ENCODE measurements at regions not wholly inside any gene's neighbourhood (a gene's known extent, or its start where the extent isn't known, plus 50 kb on each side); places are given as distances from the start of the nearest gene placed in this dataset.

GRCh38 chr18:33838054-33838453 lies 260.0 kb downstream of the ASXL3 start (continued):
- no peak for TF ChIP-seq CTCF (conservative IDR thresholded peaks at IDR 0.05; ENCODE audit: low read depth in 2 of 2)
- no peak for TF ChIP-seq NANOG (IDR thresholded peaks at IDR 0.05; ENCODE audit: borderline replicate concordance)
- TF ChIP-seq JUNB (IDR thresholded peaks at IDR 0.05; ENCODE audit: unreplicated experiment), result no peak
- TF ChIP-seq, protein P1, sequence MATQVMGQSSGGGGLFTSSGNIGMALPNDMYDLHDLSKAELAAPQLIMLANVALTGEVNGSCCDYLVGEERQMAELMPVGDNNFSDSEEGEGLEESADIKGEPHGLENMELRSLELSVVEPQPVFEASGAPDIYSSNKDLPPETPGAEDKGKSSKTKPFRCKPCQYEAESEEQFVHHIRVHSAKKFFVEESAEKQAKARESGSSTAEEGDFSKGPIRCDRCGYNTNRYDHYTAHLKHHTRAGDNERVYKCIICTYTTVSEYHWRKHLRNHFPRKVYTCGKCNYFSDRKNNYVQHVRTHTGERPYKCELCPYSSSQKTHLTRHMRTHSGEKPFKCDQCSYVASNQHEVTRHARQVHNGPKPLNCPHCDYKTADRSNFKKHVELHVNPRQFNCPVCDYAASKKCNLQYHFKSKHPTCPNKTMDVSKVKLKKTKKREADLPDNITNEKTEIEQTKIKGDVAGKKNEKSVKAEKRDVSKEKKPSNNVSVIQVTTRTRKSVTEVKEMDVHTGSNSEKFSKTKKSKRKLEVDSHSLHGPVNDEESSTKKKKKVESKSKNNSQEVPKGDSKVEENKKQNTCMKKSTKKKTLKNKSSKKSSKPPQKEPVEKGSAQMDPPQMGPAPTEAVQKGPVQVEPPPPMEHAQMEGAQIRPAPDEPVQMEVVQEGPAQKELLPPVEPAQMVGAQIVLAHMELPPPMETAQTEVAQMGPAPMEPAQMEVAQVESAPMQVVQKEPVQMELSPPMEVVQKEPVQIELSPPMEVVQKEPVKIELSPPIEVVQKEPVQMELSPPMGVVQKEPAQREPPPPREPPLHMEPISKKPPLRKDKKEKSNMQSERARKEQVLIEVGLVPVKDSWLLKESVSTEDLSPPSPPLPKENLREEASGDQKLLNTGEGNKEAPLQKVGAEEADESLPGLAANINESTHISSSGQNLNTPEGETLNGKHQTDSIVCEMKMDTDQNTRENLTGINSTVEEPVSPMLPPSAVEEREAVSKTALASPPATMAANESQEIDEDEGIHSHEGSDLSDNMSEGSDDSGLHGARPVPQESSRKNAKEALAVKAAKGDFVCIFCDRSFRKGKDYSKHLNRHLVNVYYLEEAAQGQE (IDR thresholded peaks at IDR 0.05; ENCODE audit: unreplicated experiment), result no peak
- no peak for TF ChIP-seq ZNF331 (CRISPR knock-in tag; IDR thresholded peaks at IDR 0.05; ENCODE audit: low read depth)
- TF ChIP-seq CREB1 (CRISPR knock-in tag; IDR thresholded peaks at IDR 0.05; ENCODE audit: low read depth), result no peak

GRCh38 chr18:33837191-33837590 lies 259.2 kb downstream of the ASXL3 start:
- Histone ChIP-seq H3K79me2 (replicated peaks; ENCODE audit: insufficient read depth) (no peaks in the 10 kb centered on the region), H3K4me2 (peak overlapping the region; percentile 42), H4K20me1 (replicated peaks; ENCODE audit: insufficient read depth) (no peaks in the 10 kb centered on the region), H2AFZ (no peak overlapping the region), H3F3A (replicated peaks; ENCODE audit: low read depth) (no peaks in the 10 kb centered on the region), H3K4me3 (no peak overlapping the region), H3K27ac (ENCODE audit: low read depth) (no peak overlapping the region), H3K9me2 (ENCODE audit: insufficient read depth) (no peaks in the 10 kb centered on the region), H3K27me3 (ENCODE audit: insufficient read depth) (no peaks in the 10 kb centered on the region), H3K4me1 (ENCODE audit: insufficient read depth) (peaks cover 26% of the 10 kb centered on the region), H3K36me3 (ENCODE audit: insufficient read depth) (no peaks in the 10 kb centered on the region)
- peak overlapping the region; percentile 21; the same call in 2 of the 3 replicates for H3K4me3 Mint-ChIP-seq
- H3K27ac Mint-ChIP-seq, result peak overlapping the region; percentile 26; the same call in 1 of the 2 replicates
- peaks cover 2% of the 10 kb centered on the region for H3K27me3 Mint-ChIP-seq (ENCODE audit: insufficient read depth, low read depth, poor library complexity)
- no peaks in the 10 kb centered on the region for H3K36me3 Mint-ChIP-seq (ENCODE audit: low read depth)
- H3K4me1 Mint-ChIP-seq, result peaks cover 38% of the 10 kb centered on the region
- DNase-seq (ENCODE audit: low spot score) (peak; percentile 48), ATAC-seq (peak; percentile 81)
- H3K9me3 Mint-ChIP-seq, result peaks cover 3% of the 10 kb centered on the region; the same call in 2 of the 3 replicates
- TF ChIP-seq ETS1 (IDR thresholded peaks at IDR 0.05), result no peak
- TF ChIP-seq JUNB (IDR thresholded peaks at IDR 0.05; ENCODE audit: unreplicated experiment), result no peak
- TF ChIP-seq EZH2phosphoT487 (IDR thresholded peaks at IDR 0.05; ENCODE audit: unreplicated experiment), result no peak
- TF ChIP-seq ZNF331 (CRISPR knock-in tag; IDR thresholded peaks at IDR 0.05; ENCODE audit: low read depth), result no peak
- TF ChIP-seq STAT1 (IDR thresholded peaks at IDR 0.05; ENCODE audit: unreplicated experiment), result no peak
- TF ChIP-seq, protein P1 (IDR thresholded peaks at IDR 0.05; ENCODE audit: unreplicated experiment), result no peak
- TF ChIP-seq POLR2AphosphoS5 (IDR thresholded peaks at IDR 0.05; ENCODE audit: low read depth), result no peak
- no peak for TF ChIP-seq EZH2 (IDR thresholded peaks at IDR 0.05; ENCODE audit: low read depth, unreplicated experiment)
- TF ChIP-seq NANOG (IDR thresholded peaks at IDR 0.05; ENCODE audit: borderline replicate concordance), result peak; percentile 69

Measured in GM23338 (cell line).